Muscle of back (tissue), 3 donors: ENCODE measurements at regions not wholly inside any gene's neighbourhood (a gene's known extent, or its start where the extent isn't known, plus 50 kb on each side); places are given as distances from the start of the nearest gene placed in this dataset.
"Not testable (repeated sequence)": the region's sequence is repeated elsewhere in the genome, so short reads cannot be mapped to it uniquely, and the experiment has no call there.

Experiments used
- DNase-seq, 3 donors: peaks; one replicate each; pipeline versions ENCODE4 v3.0.0 to v3.0.0-alpha.2; 2013

GRCh38 chr10:30763918-30764317, 134.4 kb upstream of the LYZL2 start:
- no peak for DNase-seq

- no peak for DNase-seq
Measured at GRCh38 chr10:30762620-30763019, 133.1 kb upstream of the LYZL2 start.

- no peak for DNase-seq
Measured at GRCh38 chr10:30759423-30759822, 129.9 kb upstream of the LYZL2 start.

GRCh38 chr10:30758338-30758737, 128.8 kb upstream of the LYZL2 start:
- DNase-seq, result peak in 1 of 3 donors; percentile 32

GRCh38 chr10:30756896-30757295, 127.3 kb upstream of the LYZL2 start:
- no peak for DNase-seq

GRCh38 chr10:30756151-30756550, 126.6 kb upstream of the LYZL2 start:
- DNase-seq, result peak in 1 of 3 donors; percentile 25

- peak; percentile 78 to 95 (median 88) for DNase-seq
Measured at GRCh38 chr10:30755441-30755953, 125.9 kb upstream of the LYZL2 start.

- peak in 1 of 3 donors; percentile 60 for DNase-seq
Measured at GRCh38 chr10:30752481-30752881, 122.9 kb upstream of the LYZL2 start.

GRCh38 chr10:30751678-30752331, 122.3 kb upstream of the LYZL2 start:
- peak; percentile 74 to 93 (median 82) for DNase-seq

GRCh38 chr10:30750971-30751677, 121.6 kb upstream of the LYZL2 start:
- no peak for DNase-seq

GRCh38 chr10:30749385-30749784, 119.8 kb upstream of the LYZL2 start:
- peak in 1 of 3 donors; percentile 51 for DNase-seq

GRCh38 chr10:30748152-30748973, 118.8 kb upstream of the LYZL2 start:
- DNase-seq, result no peak

GRCh38 chr10:30747633-30748032, 118.1 kb upstream of the LYZL2 start:
- DNase-seq, result no peak

GRCh38 chr10:30745953-30746352, 116.4 kb upstream of the LYZL2 start:
- DNase-seq, result no peak

GRCh38 chr10:30744106-30744505, 114.6 kb upstream of the LYZL2 start:
- DNase-seq, result peak in 1 of 3 donors; percentile 29

- DNase-seq, result no peak
Measured at GRCh38 chr10:30743586-30743985, 114.0 kb upstream of the LYZL2 start.

GRCh38 chr10:30742471-30742870, 112.9 kb upstream of the LYZL2 start:
- DNase-seq, result no peak

- DNase-seq, result not testable (repeated sequence)
Measured at GRCh38 chr10:30740774-30741173, 111.2 kb upstream of the LYZL2 start.

GRCh38 chr10:30738416-30738815, 108.9 kb upstream of the LYZL2 start:
- DNase-seq, result no peak

GRCh38 chr10:30737931-30738391, 108.4 kb upstream of the LYZL2 start:
- no peak for DNase-seq

- DNase-seq, result peak in 1 of 3 donors; percentile 97
Measured at GRCh38 chr10:30736685-30737232, 107.2 kb upstream of the LYZL2 start.

- no peak for DNase-seq
Measured at GRCh38 chr10:30734901-30735300, 105.3 kb upstream of the LYZL2 start.
